ENCODE measurements at regions not wholly inside any gene's neighbourhood (a gene's known extent, or its start where the extent isn't known, plus 50 kb on each side); places are given as distances from the start of the nearest gene placed in this dataset.

- no peak overlapping the region for H3K9ac ChIP-seq (ENCODE audit: low read length)
- no peak overlapping the region for H3K4me2 ChIP-seq (ENCODE audit: low read length)
- H3K36me3 ChIP-seq (ENCODE audit: insufficient read depth, low read length) = no peaks in the 10 kb centered on the region
- DNase-seq (ENCODE audit: low read depth) = no peak
- no peak overlapping the region for H3K4me3 Mint-ChIP-seq (ENCODE audit: unreplicated experiment)
- H3K79me2 ChIP-seq (ENCODE audit: insufficient read depth, low read length) = no peaks in the 10 kb centered on the region
- H3K27ac Mint-ChIP-seq (ENCODE audit: unreplicated experiment) = no peak overlapping the region
- no peaks in the 10 kb centered on the region for H3K4me1 Mint-ChIP-seq (ENCODE audit: low read depth, unreplicated experiment)
- FAIRE-seq = no peak
- no peak overlapping the region for H3K27ac ChIP-seq (ENCODE audit: low read depth, low read length)
- H3K9me3 Mint-ChIP-seq (ENCODE audit: unreplicated experiment) = no peaks in the 10 kb centered on the region
- H3K36me3 Mint-ChIP-seq (ENCODE audit: low read depth, unreplicated experiment) = no peaks in the 10 kb centered on the region
- no peak overlapping the region for H2AFZ ChIP-seq (ENCODE audit: low read depth, low read length)
- TF ChIP-seq EZH2 (IDR thresholded peaks at IDR 0.05; ENCODE audit: insufficient read depth, low read length) = no peak
- TF ChIP-seq CTCF (IDR thresholded peaks at IDR 0.05; ENCODE audit: insufficient read depth, low read depth, low read length) = no peak
- no peaks in the 10 kb centered on the region for H4K20me1 ChIP-seq (ENCODE audit: insufficient read depth, low read length)
- H3K27me3 Mint-ChIP-seq (ENCODE audit: low read depth, unreplicated experiment) = no peaks in the 10 kb centered on the region
- H3K27me3 ChIP-seq (ENCODE audit: insufficient read depth, low read length) = no peaks in the 10 kb centered on the region
- no peaks in the 10 kb centered on the region for H3K4me1 ChIP-seq (ENCODE audit: insufficient read depth, low read length)
- no peaks in the 10 kb centered on the region for H3K9me3 ChIP-seq (ENCODE audit: insufficient read depth, low read depth, low read length)
- H3K4me3 ChIP-seq (ENCODE audit: insufficient read depth, low read depth, low read length) = no peak overlapping the region
These were observed 1232.5 kb upstream of the RAG2 start for GRCh38 chr11:37830529-37830928.

- H3K4me2 ChIP-seq (ENCODE audit: low read length) = no peak overlapping the region
- no peaks in the 10 kb centered on the region for H3K27me3 Mint-ChIP-seq (ENCODE audit: low read depth, unreplicated experiment)
- no peak for TF ChIP-seq CTCF (IDR thresholded peaks at IDR 0.05; ENCODE audit: insufficient read depth, low read depth, low read length)
- no peak overlapping the region for H3K27ac Mint-ChIP-seq (ENCODE audit: unreplicated experiment)
- no peak overlapping the region for H3K4me3 ChIP-seq (ENCODE audit: insufficient read depth, low read depth, low read length)
- no peak overlapping the region for H3K27ac ChIP-seq (ENCODE audit: low read depth, low read length)
- no peaks in the 10 kb centered on the region for H3K36me3 Mint-ChIP-seq (ENCODE audit: low read depth, unreplicated experiment)
- no peaks in the 10 kb centered on the region for H3K79me2 ChIP-seq (ENCODE audit: insufficient read depth, low read length)
- no peaks in the 10 kb centered on the region for H3K9me3 ChIP-seq (ENCODE audit: insufficient read depth, low read depth, low read length)
- H3K4me1 Mint-ChIP-seq (ENCODE audit: low read depth, unreplicated experiment) = peaks cover 2% of the 10 kb centered on the region
- no peaks in the 10 kb centered on the region for H3K27me3 ChIP-seq (ENCODE audit: insufficient read depth, low read length)
- H3K9ac ChIP-seq (ENCODE audit: low read length) = no peak overlapping the region
- H3K4me1 ChIP-seq (ENCODE audit: insufficient read depth, low read length) = no peaks in the 10 kb centered on the region
- no peak overlapping the region for H2AFZ ChIP-seq (ENCODE audit: low read depth, low read length)
- H3K4me3 Mint-ChIP-seq (ENCODE audit: unreplicated experiment) = no peak overlapping the region
- no peak for FAIRE-seq
- peaks cover 1% of the 10 kb centered on the region for H3K9me3 Mint-ChIP-seq (ENCODE audit: unreplicated experiment)
- no peaks in the 10 kb centered on the region for H3K36me3 ChIP-seq (ENCODE audit: insufficient read depth, low read length)
- no peaks in the 10 kb centered on the region for H4K20me1 ChIP-seq (ENCODE audit: insufficient read depth, low read length)
- no peak for DNase-seq (ENCODE audit: low read depth)
These were observed 1219.8 kb upstream of the RAG2 start for GRCh38 chr11:37817727-37818270.

DNA sequence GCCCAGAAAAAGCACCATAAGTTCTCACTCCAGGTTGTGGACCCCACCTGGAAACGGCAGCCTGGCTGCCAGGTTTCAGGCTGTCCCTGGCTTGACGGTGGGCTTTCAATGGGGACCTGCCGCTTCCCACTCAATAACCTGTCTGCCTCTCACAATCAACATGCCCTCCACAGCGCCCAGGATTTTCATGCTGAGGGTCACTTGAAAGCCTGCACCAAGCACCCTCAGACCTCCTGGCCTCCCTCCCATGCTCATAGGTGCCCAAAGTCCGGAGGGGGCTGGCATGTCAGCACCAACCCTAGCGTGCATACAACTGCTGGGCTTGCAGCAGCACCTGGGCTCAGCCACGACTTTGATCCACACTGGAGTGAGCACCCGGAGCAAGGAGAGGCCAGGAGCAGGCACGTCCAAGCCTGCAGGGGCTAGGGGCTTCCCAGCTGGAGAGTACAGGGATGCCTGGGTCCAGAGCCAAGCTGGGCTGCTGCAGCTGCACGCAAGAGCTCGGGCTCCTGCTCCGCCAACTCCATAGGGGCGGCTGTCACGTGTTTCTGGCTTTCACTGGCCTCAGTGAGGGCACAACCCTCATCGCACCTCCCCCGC is 1214.3 kb upstream of the RAG2 start:
- Histone ChIP-seq H3K27ac (ENCODE audit: low read depth, low read length) (no peak overlapping the region), H3K4me1 (ENCODE audit: insufficient read depth, low read length) (no peaks in the 10 kb centered on the region), H3K27me3 (ENCODE audit: insufficient read depth, low read length) (no peaks in the 10 kb centered on the region), H4K20me1 (ENCODE audit: insufficient read depth, low read length) (no peaks in the 10 kb centered on the region), H3K9me3 (ENCODE audit: insufficient read depth, low read depth, low read length) (no peaks in the 10 kb centered on the region), H3K36me3 (ENCODE audit: insufficient read depth, low read length) (no peaks in the 10 kb centered on the region), H3K4me3 (ENCODE audit: insufficient read depth, low read depth, low read length) (no peak overlapping the region), H3K4me2 (ENCODE audit: low read length) (no peak overlapping the region), H2AFZ (ENCODE audit: low read depth, low read length) (no peak overlapping the region), H3K79me2 (ENCODE audit: insufficient read depth, low read length) (no peaks in the 10 kb centered on the region), H3K9ac (ENCODE audit: low read length) (no peak overlapping the region)
- no peaks in the 10 kb centered on the region for H3K27me3 Mint-ChIP-seq (ENCODE audit: low read depth, unreplicated experiment)
- TF ChIP-seq EZH2 (IDR thresholded peaks at IDR 0.05; ENCODE audit: insufficient read depth, low read length) (no peak), CTCF (IDR thresholded peaks at IDR 0.05; ENCODE audit: insufficient read depth, low read depth, low read length) (no peak)
- no peak overlapping the region for H3K4me3 Mint-ChIP-seq (ENCODE audit: unreplicated experiment)
- no peak overlapping the region for H3K27ac Mint-ChIP-seq (ENCODE audit: unreplicated experiment)
- no peaks in the 10 kb centered on the region for H3K36me3 Mint-ChIP-seq (ENCODE audit: low read depth, unreplicated experiment)
- H3K4me1 Mint-ChIP-seq (ENCODE audit: low read depth, unreplicated experiment) = peaks cover 5% of the 10 kb centered on the region
- DNase-seq (ENCODE audit: low read depth) (no peak), FAIRE-seq (no peak)
- H3K9me3 Mint-ChIP-seq (ENCODE audit: unreplicated experiment) = peaks cover 2% of the 10 kb centered on the region
